Neural cell (in vitro differentiated cells): ENCODE measurements at regions not wholly inside any gene's neighbourhood (a gene's known extent, or its start where the extent isn't known, plus 50 kb on each side); places are given as distances from the start of the nearest gene placed in this dataset.

Experiments used
- EP300 ChIP-seq: fragments of 450-650 bp; conservative IDR thresholded peaks from 2 replicates; pipeline ENCODE4 v1.6.1; 2014; ENCODE audit warnings: antibody characterized with exemption, mild to moderate bottlenecking, moderate library complexity; ENCODE audit not compliant: poor library complexity, severe bottlenecking
- EZH2 ChIP-seq: fragments of 200-600, 300-800 bp; shearing (Covaris generic), sonication (generic); IDR thresholded peaks from 2 replicates; pipeline ENCODE4 v1.6.1; 2014; ENCODE audit warnings: antibody characterized with exemption, low read length, borderline replicate concordance, mild to moderate bottlenecking; ENCODE audit not compliant: insufficient read depth, poor library complexity, severe bottlenecking
- MXI1 ChIP-seq: fragments of 450-650 bp; conservative IDR thresholded peaks from 2 replicates; pipeline ENCODE4 v1.6.1; 2014; ENCODE audit warnings: antibody characterized with exemption, mild to moderate bottlenecking; ENCODE audit not compliant: poor library complexity, severe bottlenecking
- POLR2AphosphoS5 ChIP-seq: IDR thresholded peaks from 2 replicates; pipeline ENCODE4 v1.6.1; 2012
- RAD21 ChIP-seq: fragments of 450-650 bp; conservative IDR thresholded peaks from 2 replicates; pipeline ENCODE4 v1.6.1; 2014; ENCODE audit warnings: antibody characterized with exemption, mild to moderate bottlenecking, moderate library complexity
- TAF1 ChIP-seq: IDR thresholded peaks from 2 replicates; pipeline ENCODE4 v1.6.1; 2012; ENCODE audit warnings: low read depth
- TF ChIP-seq, protein P1 (sequence below): fragments of 450-650 bp; IDR thresholded peaks from 2 replicates; pipeline ENCODE4 v1.5.1; 2014; ENCODE audit warnings: antibody characterized with exemption, mild to moderate bottlenecking, moderate library complexity; ENCODE audit not compliant: poor library complexity, severe bottlenecking

DNA sequence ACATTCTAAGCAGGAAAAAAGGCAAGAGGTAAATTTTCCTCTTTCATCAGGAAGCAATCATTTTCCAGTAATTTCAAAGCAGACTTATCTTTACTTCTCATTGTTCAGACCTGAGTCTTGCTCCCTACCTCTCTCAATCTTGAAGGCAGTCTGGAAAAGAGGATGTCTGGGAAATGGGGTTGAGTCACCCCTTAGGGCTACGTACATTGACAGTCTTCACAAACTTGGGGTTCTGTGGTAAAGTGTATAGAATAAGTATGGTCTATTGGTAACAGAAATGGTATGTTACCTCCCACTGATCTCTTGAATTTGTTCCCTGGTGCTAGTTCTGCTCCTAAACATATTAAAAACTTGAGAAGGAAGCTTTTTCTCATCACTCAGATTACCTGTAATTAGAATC, 361.3 kb downstream of the SS18 start:
- TF ChIP-seq, protein P1, sequence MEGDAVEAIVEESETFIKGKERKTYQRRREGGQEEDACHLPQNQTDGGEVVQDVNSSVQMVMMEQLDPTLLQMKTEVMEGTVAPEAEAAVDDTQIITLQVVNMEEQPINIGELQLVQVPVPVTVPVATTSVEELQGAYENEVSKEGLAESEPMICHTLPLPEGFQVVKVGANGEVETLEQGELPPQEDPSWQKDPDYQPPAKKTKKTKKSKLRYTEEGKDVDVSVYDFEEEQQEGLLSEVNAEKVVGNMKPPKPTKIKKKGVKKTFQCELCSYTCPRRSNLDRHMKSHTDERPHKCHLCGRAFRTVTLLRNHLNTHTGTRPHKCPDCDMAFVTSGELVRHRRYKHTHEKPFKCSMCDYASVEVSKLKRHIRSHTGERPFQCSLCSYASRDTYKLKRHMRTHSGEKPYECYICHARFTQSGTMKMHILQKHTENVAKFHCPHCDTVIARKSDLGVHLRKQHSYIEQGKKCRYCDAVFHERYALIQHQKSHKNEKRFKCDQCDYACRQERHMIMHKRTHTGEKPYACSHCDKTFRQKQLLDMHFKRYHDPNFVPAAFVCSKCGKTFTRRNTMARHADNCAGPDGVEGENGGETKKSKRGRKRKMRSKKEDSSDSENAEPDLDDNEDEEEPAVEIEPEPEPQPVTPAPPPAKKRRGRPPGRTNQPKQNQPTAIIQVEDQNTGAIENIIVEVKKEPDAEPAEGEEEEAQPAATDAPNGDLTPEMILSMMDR = no peak
- TF ChIP-seq TAF1 (no peak), EP300 (no peak), EZH2 (no peak), POLR2AphosphoS5 (no peak), RAD21 (no peak), MXI1 (no peak)
